ENCODE measurements at regions not wholly inside any gene's neighbourhood (a gene's known extent, or its start where the extent isn't known, plus 50 kb on each side); places are given as distances from the start of the nearest gene placed in this dataset.

GRCh38 chr11:11722246-11722645 lies 100.4 kb upstream of the GALNT18 start:
- no peaks in the 10 kb centered on the region; the same call in 1 of the 2 replicates for H3K27me3 ChIP-seq (ENCODE audit: insufficient read depth)
- no peak overlapping the region for H3K4me2 ChIP-seq
- no peak overlapping the region for H2AFZ ChIP-seq (ENCODE audit: low read depth)
- no peak overlapping the region for H3K4me3 ChIP-seq (ENCODE audit: low read depth in 2 of 2, low read length in 1 of 2)
- ChIA-PET CTCF (interaction anchor here (1.1 kb wide), 1 partner anchor 18 kb away, joined by 3 read pairs; no protein-coding TSS in a partner anchor), POLR2A (no interaction called here)
- H4K20me1 ChIP-seq (ENCODE audit: insufficient read depth) = no peaks in the 10 kb centered on the region
- H3K4me1 ChIP-seq (ENCODE audit: control insufficient read depth in 1 of 2, insufficient read depth in 2 of 2, low read depth in 1 of 2, low read length in 1 of 2) = no peaks in the 10 kb centered on the region
- no peaks in the 10 kb centered on the region for H3K36me3 ChIP-seq (replicated peaks in 1 of 2; ENCODE audit: control insufficient read depth in 1 of 2, insufficient read depth in 2 of 2, low read length in 1 of 2)
- no peak for DNase-seq
- H3F3A ChIP-seq (replicated peaks; ENCODE audit: insufficient read depth) = no peaks in the 10 kb centered on the region
- H3K27ac ChIP-seq (ENCODE audit: low read depth in 2 of 2, low read length in 1 of 2) = no peak overlapping the region
- 55% methylated on average over 3 of the region's 3 CpGs for WGBS (ENCODE audit: low lambda C conversion rate)
- TF ChIP-seq CHD2 (IDR thresholded peaks at IDR 0.05; ENCODE audit: low read length, partially characterized antibody) (no peak), TCF12 (IDR thresholded peaks at IDR 0.05) (no peak), RXRA (IDR thresholded peaks at IDR 0.05; ENCODE audit: borderline replicate concordance, low read depth) (no peak), YY1 (IDR thresholded peaks at IDR 0.05; ENCODE audit: low read depth) (no peak)
- TF ChIP-seq, protein P1, sequence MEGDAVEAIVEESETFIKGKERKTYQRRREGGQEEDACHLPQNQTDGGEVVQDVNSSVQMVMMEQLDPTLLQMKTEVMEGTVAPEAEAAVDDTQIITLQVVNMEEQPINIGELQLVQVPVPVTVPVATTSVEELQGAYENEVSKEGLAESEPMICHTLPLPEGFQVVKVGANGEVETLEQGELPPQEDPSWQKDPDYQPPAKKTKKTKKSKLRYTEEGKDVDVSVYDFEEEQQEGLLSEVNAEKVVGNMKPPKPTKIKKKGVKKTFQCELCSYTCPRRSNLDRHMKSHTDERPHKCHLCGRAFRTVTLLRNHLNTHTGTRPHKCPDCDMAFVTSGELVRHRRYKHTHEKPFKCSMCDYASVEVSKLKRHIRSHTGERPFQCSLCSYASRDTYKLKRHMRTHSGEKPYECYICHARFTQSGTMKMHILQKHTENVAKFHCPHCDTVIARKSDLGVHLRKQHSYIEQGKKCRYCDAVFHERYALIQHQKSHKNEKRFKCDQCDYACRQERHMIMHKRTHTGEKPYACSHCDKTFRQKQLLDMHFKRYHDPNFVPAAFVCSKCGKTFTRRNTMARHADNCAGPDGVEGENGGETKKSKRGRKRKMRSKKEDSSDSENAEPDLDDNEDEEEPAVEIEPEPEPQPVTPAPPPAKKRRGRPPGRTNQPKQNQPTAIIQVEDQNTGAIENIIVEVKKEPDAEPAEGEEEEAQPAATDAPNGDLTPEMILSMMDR (IDR thresholded peaks at IDR 0.05) = no peak
- no peaks in the 10 kb centered on the region for H3K79me2 ChIP-seq (ENCODE audit: insufficient read depth)
- no peak overlapping the region for H3K9ac ChIP-seq
- no peaks in the 10 kb centered on the region for H3K9me3 ChIP-seq
- H3K9me2 ChIP-seq = no peaks in the 10 kb centered on the region

GRCh38 chr11:11718511-11718910 lies 96.7 kb upstream of the GALNT18 start:
- no peak overlapping the region for H3K9ac ChIP-seq
- no peak overlapping the region for H3K27ac ChIP-seq (ENCODE audit: low read depth in 2 of 2, low read length in 1 of 2)
- H3K4me3 ChIP-seq (ENCODE audit: low read depth in 2 of 2, low read length in 1 of 2) = no peak overlapping the region
- 39% methylated on average over 3 of the region's 3 CpGs for WGBS (ENCODE audit: low lambda C conversion rate)
- no peak for DNase-seq
- H3K27me3 ChIP-seq (ENCODE audit: insufficient read depth) = no peaks in the 10 kb centered on the region
- no peaks in the 10 kb centered on the region for H3K9me2 ChIP-seq
- TF ChIP-seq CHD2 (IDR thresholded peaks at IDR 0.05; ENCODE audit: low read length, partially characterized antibody) = no peak
- no peak for TF ChIP-seq SMC3 (IDR thresholded peaks at IDR 0.05; ENCODE audit: low read depth, low read length)
- TF ChIP-seq FOXM1 (IDR thresholded peaks at IDR 0.05; ENCODE audit: low read depth) = no peak
- no peak for TF ChIP-seq FOSL2 (IDR thresholded peaks at IDR 0.05; ENCODE audit: borderline replicate concordance, low read depth)
- no peak for TF ChIP-seq GABPA (IDR thresholded peaks at IDR 0.05; ENCODE audit: low read depth)
- TF ChIP-seq RFX5 (IDR thresholded peaks at IDR 0.05; ENCODE audit: low read length) = no peak
- TF ChIP-seq JUND (IDR thresholded peaks at IDR 0.05) = no peak
- no peak for TF ChIP-seq TAF1 (IDR thresholded peaks at IDR 0.05; ENCODE audit: borderline replicate concordance, low read depth, low read length)
- TF ChIP-seq IRF3 (IDR thresholded peaks at IDR 0.05; ENCODE audit: low read depth, low read length) = no peak
- TF ChIP-seq YY1 (IDR thresholded peaks at IDR 0.05; ENCODE audit: low read depth) = no peak
- TF ChIP-seq NRF1 (IDR thresholded peaks at IDR 0.05; ENCODE audit: low read depth, low read length) = no peak
- TF ChIP-seq POLR2AphosphoS5 (IDR thresholded peaks at IDR 0.05; ENCODE audit: low read depth, low read length) = no peak
- no peak for TF ChIP-seq USF1 (IDR thresholded peaks at IDR 0.05; ENCODE audit: borderline replicate concordance, low read depth)
- no peak for TF ChIP-seq GATA2 (CRISPR knock-in tag; IDR thresholded peaks at IDR 0.05)
- no peak for TF ChIP-seq MAX (IDR thresholded peaks at IDR 0.05; ENCODE audit: low read depth)
- TF ChIP-seq, protein P1 (IDR thresholded peaks at IDR 0.05) = no peak
- no peak overlapping the region for H3K4me2 ChIP-seq
- H3K4me1 ChIP-seq (ENCODE audit: control insufficient read depth in 1 of 2, insufficient read depth in 2 of 2, low read depth in 1 of 2, low read length in 1 of 2) = no peaks in the 10 kb centered on the region
- H3K9me3 ChIP-seq = no peaks in the 10 kb centered on the region
- H3K79me2 ChIP-seq (ENCODE audit: insufficient read depth) = no peaks in the 10 kb centered on the region
- no peaks in the 10 kb centered on the region for H4K20me1 ChIP-seq (ENCODE audit: insufficient read depth)
- no peak overlapping the region for H2AFZ ChIP-seq (ENCODE audit: low read depth)
- POLR2A ChIA-PET = no interaction called here
- CTCF ChIA-PET = no interaction called here
- H3K36me3 ChIP-seq (replicated peaks in 1 of 2; ENCODE audit: control insufficient read depth in 1 of 2, insufficient read depth in 2 of 2, low read length in 1 of 2) = no peaks in the 10 kb centered on the region
- H3F3A ChIP-seq (replicated peaks; ENCODE audit: insufficient read depth) = no peaks in the 10 kb centered on the region

Measured in SK-N-SH (cell line).